ENCODE measurements at regions not wholly inside any gene's neighbourhood (a gene's known extent, or its start where the extent isn't known, plus 50 kb on each side); places are given as distances from the start of the nearest gene placed in this dataset.

DNA sequence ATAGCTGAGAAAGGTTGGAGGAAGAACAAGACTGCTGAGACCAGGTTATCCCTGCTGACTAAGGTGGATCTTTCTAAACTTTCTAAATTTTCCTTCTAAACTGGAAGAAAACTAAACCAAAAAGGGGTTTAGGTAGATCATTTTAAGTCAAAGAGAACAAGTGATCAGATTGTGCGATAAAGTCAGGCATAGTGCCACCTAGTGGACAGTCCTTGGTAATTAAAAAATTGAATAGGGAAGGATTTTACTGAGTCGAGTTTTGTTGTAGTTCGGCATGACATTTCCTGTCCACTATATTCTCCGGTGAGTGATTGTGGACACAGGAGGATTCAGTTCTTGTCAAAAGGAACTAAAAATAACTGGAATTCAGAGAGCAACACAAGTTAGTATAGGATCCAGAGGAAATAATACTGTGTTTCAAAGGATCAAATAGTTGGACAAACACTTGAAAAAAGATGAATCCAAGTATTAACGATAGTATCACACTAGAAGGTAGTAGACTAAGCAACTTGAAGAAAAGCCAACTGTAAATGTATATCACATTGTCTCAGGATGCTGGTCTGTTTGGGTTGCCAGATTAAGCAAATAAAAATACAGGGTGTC lies 1236.4 kb downstream of the FAM181B start:
- no peak for DNase-seq

DNA sequence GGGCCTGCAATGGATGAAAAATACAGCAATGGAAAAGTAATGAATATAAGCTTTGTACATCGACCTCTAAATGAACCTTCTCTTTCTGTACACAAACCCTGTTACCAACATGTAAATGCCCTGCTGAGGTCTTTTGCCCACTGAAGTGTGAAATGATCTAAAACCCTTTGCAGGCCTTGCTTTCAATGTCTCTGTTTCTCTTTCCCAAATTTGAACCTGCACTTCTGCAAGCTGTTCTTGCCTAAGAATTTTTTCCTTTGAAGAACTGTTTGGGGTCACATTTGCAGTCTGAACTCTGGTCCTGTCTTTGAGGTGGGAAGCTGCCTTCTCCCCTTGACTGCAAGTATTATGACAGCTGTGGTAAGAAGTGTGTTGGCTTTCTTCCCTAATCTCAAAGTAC lies 1237.1 kb downstream of the FAM181B start:
- DNase-seq: no peak

DNA sequence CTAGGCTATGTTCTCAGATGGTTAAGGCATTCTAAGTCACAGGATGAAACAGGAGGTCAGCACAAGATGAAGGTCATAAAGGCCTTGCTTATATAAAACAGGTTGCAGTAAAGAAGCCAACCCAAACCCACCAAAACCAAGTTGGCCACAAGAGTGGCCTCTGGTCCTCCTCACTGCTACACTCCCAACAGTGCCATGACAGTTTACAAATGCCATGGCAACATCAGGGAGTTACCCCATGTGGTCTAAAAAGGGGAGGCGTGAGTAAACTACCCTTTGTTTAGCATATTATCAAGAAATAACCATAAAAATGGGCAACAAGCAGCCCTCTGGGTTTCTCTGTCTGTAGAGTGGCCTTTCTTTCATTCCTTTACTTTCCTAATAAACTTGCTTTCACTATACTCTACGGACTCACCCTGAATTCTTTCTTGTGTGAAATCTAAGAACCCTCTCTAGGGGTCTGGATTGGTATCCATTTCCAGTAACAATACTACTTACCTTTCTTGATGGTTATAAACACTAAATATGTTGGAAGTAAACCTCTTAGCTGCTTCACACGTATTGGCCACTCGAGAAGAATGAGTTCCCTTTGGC lies 1237.9 kb downstream of the FAM181B start:
- DNase-seq: no peak

DNA sequence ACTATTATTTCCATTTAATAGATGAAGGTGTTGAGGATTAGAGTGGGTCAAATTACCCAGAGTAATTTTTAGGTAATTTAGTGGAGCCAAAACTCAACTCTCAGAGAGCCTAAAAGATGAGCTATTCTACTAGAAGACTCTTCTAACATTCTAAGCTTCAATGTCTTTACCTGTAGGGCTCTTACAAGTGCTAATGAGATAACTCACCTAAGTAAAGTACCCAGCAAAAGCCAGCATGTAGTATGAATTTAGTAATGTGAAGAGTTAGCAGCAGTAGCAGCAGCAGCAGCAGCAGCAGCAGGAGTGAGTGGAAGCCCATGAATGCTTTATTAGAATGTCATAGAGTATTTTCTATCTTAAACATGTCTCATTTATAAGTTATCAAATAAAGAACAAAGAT lies 1239.2 kb downstream of the FAM181B start:
- no peak for DNase-seq

DNA sequence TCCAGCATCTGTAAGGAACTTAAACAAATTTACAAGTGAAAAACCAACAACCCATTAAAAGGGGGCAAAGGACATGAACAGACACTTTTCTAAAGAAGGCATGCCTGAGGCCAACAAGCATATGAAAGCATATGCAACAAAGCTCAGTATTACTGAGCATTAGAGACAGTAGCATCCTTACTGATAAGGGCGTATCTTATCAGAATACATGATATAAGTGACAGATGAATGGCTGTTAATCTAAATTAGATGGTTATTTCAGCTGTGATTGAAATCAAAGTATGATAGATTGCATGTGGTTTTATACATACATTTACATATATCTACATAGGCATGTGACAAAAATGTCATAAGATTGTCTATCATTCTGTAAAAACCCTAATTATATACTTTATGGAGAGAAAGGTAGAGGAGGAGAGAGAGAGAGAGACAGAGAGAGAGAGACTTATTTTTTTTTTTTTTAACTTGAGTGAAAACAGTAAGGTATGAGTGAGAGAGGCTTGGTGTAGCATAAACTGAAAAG lies 1240.7 kb downstream of the FAM181B start:
- no peak for DNase-seq

DNA sequence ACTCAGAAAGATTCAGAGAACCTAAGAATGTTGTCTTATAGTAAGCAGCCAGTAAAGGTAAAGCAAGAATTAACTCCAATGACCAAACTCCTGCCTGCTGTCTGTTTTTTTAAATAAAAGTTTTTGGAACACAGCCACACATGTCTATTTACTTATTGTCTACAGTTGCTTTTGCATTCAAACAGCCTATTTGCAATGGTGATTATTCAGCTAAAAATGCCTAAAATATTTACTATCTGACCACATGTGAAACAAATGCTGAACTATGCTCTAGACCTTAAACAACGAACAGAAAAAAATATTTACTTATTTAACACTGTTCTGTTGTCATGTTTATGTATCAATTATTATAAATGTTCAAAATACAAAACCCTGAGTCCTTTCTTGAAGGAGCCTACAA lies 1246.6 kb downstream of the FAM181B start:
- DNase-seq: no peak

DNA sequence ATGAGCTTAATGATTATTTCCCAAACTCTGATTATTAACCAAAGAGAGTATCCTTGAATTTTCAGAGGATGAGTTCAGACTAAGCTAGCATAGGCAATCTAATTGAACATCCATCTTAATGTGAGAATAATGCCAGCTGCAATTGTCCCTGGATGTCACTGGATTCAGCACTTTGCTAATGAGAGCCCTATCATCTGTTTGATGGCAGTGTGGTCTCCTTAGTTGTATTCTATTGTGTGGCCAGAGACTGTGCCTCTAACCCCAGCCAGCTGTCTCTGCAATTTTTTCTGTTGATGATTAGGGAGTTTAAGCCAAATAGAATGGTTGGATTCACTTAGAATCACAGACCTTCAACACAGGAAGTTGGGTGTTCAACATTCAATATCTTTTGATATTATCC lies 1249.5 kb downstream of the FAM181B start:
- no peak for DNase-seq

DNA sequence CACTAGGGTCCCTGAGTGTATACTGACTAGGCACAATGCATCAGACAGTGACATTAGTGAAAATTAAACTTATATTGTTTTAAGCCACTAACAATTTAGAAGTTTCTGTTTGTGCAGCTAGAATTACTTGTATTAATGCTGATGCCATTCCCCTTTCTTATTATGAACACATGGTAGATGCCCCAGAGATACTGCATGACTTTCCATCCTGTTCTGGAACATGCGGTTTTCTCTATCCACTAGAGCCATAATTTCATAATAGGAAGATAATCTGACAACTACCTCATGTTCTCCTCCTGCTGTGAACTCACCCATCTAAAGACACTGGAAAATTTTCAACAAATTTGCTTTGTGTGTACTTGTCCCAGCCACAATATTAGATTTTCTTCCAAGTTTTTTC lies 1256.4 kb downstream of the FAM181B start:
- DNase-seq: no peak

DNA sequence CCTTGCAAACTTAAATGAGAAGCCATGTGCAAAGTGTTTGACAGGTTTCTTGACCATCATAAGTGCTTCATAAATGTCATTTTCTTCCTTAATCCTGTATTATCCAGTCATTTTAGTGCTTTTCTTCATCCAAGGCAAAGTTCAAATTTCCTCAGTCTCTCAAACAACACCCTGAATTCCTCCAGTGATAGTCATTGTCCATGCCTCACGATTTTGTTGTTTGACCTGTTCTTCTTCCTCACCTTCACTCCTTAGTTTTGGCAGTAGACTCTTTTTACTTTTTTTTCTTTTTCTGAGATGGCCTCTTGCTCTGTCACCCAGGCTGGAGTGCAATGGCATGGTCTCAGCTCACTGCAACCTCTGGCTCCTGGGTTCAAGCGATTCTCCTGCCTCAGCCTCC lies 1257.3 kb downstream of the FAM181B start:
- no peak for DNase-seq

DNA sequence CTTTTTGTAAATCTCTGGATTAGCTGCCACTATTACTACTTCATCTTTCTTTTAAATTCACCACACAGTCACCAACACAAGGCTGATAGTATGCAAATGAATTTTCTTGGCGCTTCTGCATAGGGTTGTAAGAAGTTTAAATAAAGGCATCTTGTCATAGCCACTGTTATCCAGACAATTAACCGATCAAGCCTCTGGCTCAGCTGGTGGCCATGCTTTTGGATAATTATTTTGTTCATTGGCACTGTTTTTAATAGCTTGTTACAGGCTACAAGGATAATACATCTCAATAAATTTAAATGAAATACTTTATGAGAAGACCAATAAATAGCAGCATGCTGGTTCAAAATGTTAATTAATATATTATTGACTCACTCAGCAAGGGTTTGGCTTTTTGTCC lies 1261.0 kb downstream of the FAM181B start:
- DNase-seq: no peak

DNA sequence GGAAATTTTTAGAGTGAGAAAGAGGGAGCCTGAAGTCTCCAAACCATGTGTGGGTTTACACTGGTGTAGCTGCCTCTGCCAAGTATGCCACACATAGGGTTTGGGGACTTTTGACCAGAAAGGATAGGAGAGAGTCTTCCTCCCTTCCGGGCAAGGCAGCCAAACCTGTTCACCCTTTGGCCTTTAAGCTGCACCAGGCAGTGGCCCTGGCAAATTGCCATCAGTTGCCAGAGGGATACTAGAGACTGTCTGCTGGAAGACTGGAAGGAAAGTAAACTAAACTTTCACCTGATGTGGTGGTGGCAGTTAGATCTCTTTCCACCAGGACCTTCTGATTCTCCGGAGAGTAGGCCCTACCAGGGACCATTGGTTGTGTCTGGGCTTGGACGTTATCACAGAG lies 1263.2 kb downstream of the FAM181B start:
- no peak for DNase-seq

DNA sequence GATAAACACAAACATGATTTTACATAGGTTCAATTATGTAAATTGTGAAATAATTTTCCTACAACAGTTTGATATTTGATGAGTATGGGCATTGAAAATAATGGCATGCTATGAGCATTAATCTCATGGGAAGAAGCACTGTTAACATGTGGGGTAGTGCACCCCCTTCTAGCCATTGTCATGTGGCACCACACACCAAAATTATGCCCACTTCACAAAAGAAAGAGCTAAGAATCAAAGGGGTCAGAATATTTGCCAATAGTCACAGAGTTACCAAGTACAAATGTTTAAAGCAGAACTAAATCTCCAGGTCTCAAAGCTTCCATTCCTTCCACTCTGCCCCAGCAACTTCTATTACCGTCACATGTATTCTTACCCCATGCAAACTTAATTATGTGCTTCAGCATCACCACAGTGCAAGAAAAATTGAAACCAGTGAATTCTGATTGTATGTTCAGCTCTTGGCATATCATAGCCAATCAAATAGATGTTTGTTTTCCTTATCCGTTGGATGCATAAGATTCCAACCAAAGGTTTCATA lies 1273.8 kb downstream of the FAM181B start:
- no peak for DNase-seq

DNA sequence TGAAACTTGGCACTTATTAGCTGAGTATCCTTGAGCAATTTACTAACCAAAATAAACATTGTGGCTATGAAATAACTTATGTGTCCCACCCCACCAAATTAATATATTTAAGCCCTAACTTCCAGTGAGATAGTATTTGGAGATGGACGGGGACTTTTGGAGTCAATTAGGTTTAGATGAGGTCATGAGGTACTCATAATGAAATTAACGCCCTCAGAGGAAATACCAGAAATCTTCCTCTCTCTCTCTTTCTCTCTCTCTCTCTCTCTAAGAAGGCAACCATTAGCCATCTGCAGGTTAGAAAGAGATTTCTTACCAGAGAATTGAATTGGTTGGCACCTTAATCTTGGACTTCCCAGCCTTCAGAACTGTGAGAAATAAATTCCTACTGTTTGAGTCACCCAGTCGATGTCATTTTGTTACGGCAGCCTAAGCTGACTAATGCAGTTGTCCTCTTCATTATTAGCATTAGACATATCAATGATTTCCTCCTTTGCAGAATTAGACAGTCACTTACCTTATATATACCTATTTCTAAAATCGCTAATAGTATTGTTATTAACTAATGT lies 1284.0 kb downstream of the FAM181B start:
- no peak for DNase-seq

DNA sequence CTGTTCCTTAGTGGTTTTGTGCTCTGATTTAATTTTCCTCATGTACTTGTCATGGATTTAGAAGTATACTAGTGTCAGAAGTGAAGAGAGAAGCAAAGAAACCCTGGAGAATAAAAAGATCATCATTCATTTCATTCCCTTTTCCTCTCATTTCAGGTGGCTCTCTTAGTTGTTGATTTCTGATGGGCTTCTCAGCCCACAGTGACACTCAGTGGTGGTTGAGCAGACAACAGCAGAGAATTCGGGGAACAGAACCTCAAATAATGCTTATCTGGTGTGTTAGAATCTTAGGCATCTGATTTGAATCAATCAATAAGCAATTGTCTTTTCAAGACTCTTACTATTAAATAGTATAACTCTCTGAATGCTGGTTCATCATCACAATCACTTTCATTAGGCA lies 1289.4 kb downstream of the FAM181B start:
- no peak for DNase-seq

DNA sequence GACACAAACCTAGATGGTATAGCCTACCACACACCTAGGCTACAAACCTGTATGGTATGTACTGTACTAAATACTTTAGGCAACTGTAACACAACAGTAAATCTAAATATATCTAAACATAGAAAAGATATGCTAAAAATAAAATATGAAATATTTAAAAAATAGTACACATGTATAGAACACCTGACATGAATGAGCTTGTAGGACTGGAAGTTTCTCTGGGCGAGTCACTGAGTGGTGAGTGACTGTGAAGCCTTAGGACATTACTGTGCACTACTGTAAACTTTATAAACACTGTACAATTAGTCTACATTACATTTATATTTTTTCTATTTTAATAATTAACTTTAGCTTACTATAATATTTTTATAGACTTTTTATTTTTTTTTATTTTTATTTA lies 1301.3 kb downstream of the FAM181B start:
- no peak for DNase-seq

DNA sequence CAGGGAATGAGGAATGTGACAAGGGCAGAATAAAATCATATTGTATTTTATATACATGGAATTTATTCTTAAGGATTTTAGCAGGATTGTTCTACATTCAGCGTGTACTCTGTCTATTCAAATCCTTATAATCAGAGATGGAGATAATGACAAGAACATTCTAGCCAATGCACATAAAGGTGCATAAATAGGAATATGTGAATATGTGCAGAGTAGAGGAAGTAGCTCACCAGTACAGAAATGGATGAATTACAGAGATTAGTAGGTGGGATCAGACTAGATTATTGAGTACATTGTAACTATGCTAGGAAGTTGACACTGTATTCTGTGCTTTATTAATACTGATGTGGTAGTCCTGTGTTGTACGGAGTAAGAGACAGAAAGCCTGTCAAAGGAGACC lies 1308.8 kb downstream of the FAM181B start:
- DNase-seq: no peak

DNA sequence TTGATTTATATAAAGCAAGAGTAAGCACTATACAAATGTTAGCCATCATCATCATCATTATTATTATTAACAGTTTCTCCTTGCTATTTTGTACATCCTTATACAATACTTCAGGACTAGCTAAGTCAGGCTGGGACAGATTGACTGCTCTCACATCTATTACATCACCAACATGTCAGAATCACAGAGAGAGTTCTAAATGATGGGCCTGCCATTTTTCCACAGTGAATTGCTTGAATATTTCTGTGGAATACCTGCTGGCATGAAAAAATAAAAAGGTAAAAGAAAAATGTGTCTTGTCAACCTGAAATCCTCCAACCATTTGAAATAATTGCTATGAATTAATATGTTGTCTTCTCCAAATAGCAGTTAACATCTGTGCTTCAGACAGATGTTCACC lies 1311.3 kb downstream of the FAM181B start:
- no peak for DNase-seq

DNA sequence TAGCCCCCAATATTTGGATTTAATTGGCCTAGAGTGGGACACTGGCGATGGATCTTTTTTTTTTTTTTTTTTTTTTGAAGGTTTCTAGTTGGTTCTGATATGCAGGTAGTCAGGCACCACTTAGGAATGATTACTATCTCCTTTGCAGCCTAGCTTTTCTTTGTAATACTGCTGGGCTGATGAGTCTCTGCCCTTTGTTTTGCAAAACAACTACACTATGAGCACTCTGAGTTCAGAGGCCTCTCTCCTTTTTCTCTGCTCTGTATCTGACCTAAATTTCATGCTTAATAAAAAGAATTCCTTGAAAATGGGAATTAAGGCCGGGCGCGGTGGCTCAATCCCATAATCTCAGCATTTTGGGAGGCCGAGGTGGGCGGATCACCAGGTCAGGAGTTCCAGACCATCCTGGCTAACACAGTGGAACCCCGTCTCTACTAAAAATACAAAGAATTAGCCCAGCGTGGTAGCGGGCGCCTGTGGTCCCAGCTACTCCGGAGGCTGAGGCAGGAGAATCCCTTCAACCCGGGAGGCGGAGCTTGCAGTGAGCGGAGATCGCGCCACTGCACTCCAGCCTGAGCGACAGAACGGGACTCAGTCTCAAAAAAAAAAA lies 1312.3 kb downstream of the FAM181B start:
- DNase-seq: no peak

DNA sequence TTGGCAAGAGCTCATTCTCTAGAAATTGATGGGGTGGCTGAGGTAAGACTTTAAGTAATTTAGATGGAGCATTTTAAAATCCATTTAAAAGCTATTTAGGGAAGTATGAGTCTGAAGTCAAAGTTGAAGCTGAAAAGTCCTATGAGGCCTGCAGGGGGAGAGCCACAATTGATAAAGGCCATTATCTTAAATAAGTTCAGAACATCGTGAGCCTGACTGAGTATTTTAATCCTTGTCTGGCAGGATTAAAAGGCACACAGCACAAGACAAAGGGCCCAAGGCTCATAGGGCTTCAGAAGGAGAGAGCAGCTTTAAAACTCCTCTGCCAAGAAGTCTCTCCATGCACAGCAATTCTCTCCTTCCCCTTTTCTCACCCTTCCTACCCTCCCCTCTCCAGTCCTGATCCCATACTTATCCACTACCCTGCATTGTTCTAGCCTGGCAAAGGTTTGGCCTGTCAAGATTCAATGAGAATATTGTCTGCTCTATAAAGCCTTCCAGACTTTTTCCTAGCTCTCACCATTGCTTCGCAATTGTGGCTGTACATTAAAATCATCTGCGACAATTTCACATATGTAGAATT lies 1312.9 kb downstream of the FAM181B start:
- DNase-seq: no peak

DNA sequence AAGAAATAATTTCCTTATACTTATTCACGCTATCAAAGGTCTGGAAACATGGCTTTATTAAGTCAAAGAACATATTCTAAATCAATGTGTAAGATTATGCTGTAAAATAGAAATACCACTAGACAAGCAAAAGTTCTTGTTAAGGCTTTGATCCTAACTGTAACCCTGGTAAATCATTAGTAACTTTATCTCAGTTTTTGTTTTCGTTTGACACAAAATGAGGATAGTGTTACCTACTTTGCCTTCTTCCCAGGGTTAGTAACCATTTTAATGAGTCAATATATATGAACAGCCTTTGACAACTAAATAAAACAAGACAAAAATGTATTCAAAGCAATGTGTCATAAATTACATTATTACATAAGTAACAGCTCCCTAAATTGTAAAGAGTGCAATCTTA lies 1336.3 kb downstream of the FAM181B start:
- no peak for DNase-seq

DNA sequence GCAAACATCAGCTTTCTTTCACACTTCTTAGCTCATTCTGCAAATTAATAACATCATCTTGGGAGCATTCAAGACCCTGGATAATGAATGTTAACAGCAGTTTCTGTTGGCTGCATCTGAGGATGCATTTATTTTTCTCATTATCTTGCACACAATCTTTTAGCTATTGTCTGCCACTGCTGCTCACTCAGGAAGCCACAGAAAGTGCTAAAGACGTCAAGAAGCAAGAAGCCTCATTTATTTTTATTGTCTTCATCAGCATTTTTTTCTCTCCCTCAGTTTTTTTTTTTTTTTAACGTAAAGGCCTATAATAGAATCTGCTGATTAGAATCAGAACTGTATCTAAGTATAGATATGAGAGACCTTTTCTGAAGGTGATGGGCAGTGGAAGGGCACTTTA lies 1339.4 kb downstream of the FAM181B start:
- DNase-seq: no peak

DNA sequence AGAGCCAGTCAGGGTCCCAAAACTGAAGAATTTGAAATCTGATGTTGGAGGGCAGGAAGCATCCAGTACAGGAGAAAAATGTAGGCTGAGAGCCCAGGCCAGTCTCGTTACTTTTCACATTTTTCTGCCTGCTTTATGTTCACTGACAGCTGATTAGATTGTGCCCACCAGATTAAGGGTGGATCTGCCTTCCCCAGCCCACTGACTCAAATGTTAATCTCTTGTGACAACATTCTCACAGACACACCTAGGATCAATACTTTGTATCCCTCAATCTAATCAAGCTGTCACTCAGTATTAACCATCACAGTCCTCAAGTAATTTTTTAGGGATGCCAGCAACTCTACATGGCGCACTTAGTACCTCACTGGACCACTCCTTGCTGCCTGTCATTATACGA lies 1345.3 kb downstream of the FAM181B start:
- no peak for DNase-seq

DNA sequence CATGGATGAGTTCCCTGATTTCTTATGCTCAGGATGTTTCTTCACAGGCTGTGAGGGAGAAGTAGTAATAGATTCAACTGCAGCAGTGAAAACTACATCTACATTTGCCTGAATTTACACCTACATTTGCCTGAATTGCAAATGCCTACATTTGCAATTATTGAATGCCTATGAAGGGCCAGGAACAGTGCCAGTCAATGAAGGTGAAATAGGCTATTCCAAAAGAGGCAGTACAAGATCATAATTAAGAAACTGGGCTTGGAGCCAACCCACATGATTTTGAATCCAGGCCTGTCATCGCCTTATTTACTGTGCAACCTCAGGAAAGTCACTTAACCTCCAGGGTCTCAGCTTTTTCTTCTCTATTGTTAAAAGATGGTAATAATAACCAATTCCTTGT lies 1353.3 kb downstream of the FAM181B start:
- no peak for DNase-seq

DNA sequence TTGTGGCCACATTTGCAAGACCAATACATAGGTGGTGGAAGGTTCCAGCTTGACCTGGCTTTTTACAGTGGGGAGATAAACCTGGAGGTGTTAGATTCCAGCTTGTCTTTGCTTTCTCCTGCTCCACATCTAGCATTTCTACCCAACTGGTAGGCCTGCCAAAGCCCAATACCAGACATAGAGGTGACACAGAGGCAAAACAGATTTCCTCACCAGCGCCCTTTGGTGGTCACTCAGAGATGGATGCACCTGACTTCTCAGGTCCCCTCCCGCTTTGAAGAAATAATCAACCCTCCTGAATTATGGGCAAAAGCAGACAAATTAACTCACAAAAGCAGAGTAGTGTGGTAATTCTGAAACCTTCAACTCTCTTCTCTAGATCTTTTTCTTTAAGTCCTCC lies 1356.2 kb downstream of the FAM181B start:
- DNase-seq: no peak

Measured in effector CD8-positive, alpha-beta T cell (primary cell).